ENCODE measurements at regions not wholly inside any gene's neighbourhood (a gene's known extent, or its start where the extent isn't known, plus 50 kb on each side); places are given as distances from the start of the nearest gene placed in this dataset.

DNA sequence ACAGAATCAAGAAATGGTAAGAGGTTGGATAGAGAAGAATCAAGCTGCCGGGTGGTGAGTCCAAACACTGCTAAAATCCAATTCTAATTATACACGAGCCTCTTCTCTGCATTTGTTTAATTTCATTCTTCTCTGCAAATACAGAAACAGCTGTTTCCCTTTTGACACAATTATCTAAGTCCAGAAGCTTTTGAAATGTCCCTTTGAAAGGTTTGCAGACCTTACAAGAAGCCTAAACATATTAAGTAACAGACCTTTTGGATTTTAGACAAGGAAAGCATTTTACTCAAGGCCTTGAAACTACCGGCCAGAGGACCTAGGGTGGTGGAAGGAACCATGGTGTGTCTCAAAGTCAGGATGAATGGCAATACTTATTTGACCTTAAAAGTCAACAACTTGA is 403.8 kb upstream of the ADAMTS9 start:
- H3K9me3 Mint-ChIP-seq, result peaks cover 13% of the 10 kb centered on the region
- TF ChIP-seq, protein P1, sequence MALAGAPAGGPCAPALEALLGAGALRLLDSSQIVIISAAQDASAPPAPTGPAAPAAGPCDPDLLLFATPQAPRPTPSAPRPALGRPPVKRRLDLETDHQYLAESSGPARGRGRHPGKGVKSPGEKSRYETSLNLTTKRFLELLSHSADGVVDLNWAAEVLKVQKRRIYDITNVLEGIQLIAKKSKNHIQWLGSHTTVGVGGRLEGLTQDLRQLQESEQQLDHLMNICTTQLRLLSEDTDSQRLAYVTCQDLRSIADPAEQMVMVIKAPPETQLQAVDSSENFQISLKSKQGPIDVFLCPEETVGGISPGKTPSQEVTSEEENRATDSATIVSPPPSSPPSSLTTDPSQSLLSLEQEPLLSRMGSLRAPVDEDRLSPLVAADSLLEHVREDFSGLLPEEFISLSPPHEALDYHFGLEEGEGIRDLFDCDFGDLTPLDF (CRISPR knock-in tag; IDR thresholded peaks at IDR 0.05), result no peak
- TF ChIP-seq HMGA2 (CRISPR knock-in tag; IDR thresholded peaks at IDR 0.05) (no peak), NR1H2 (CRISPR knock-in tag; IDR thresholded peaks at IDR 0.05) (no peak), ZNF317 (CRISPR knock-in tag; IDR thresholded peaks at IDR 0.05; ENCODE audit: borderline replicate concordance, low read depth) (no peak), ELF4 (CRISPR knock-in tag; IDR thresholded peaks at IDR 0.05; ENCODE audit: low read depth) (no peak)
- TF ChIP-seq, protein P2, sequence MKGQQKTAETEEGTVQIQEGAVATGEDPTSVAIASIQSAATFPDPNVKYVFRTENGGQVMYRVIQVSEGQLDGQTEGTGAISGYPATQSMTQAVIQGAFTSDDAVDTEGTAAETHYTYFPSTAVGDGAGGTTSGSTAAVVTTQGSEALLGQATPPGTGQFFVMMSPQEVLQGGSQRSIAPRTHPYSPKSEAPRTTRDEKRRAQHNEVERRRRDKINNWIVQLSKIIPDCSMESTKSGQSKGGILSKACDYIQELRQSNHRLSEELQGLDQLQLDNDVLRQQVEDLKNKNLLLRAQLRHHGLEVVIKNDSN (CRISPR knock-in tag; IDR thresholded peaks at IDR 0.05), result no peak
- ATAC-seq (no peak), DNase-seq (ENCODE audit: low spot score) (no peak)
- peaks cover 17% of the 10 kb centered on the region for H3K4me1 Mint-ChIP-seq
- H3K36me3 Mint-ChIP-seq, result peaks cover 4% of the 10 kb centered on the region; the same call in 1 of the 2 replicates
- H3K4me3 Mint-ChIP-seq, result no peak overlapping the region
- POLR2A ChIA-PET, result no interaction called here
- H3K27me3 Mint-ChIP-seq (ENCODE audit: low read depth), result no peaks in the 10 kb centered on the region
- H3K27ac Mint-ChIP-seq, result no peak overlapping the region
- CTCF ChIA-PET, result no interaction called here

DNA sequence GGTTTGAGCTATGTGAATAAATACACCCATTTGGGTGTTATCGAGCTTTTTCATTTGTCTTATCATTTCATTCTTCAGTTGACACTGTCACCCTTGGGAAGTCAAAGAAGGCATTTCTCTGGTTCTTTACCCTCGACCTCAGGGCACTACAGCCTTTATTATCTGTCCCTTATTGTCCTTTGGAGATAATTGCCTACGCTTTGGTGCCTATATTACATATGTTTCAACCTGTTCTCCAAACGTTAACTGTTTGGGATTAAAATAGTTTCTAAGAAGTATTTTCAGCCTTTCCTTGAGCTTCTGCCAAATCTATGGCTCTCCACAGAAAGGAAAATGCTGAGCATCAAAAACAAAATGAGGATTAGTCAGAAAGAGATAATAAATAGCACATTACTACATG is 395.4 kb upstream of the ADAMTS9 start:
- Mint-ChIP-seq H3K4me1 (peaks cover 12% of the 10 kb centered on the region), H3K27me3 (ENCODE audit: low read depth) (peaks cover 29% of the 10 kb centered on the region), H3K27ac (no peak overlapping the region), H3K4me3 (no peak overlapping the region), H3K36me3 (no peaks in the 10 kb centered on the region), H3K9me3 (no peaks in the 10 kb centered on the region)
- ChIA-PET POLR2A (no interaction called here), CTCF (interaction anchor here (0.6 to 1.5 kb wide), 5 partner anchors 87 to 553 kb away, joined by 3 to 4 read pairs (median 3); no protein-coding TSS in a partner anchor)
- TF ChIP-seq TEAD1 (CRISPR knock-in tag; IDR thresholded peaks at IDR 0.05) (no peak), MYBL2 (CRISPR knock-in tag; IDR thresholded peaks at IDR 0.05) (no peak), KAT7 (CRISPR knock-in tag; IDR thresholded peaks at IDR 0.05; ENCODE audit: borderline replicate concordance) (no peak), TEAD4 (CRISPR knock-in tag; IDR thresholded peaks at IDR 0.05) (no peak), ZNF416 (CRISPR knock-in tag; IDR thresholded peaks at IDR 0.05) (no peak), GABPB1 (CRISPR knock-in tag; IDR thresholded peaks at IDR 0.05) (no peak)
- ATAC-seq (no peak), DNase-seq (ENCODE audit: low spot score) (no peak)

DNA sequence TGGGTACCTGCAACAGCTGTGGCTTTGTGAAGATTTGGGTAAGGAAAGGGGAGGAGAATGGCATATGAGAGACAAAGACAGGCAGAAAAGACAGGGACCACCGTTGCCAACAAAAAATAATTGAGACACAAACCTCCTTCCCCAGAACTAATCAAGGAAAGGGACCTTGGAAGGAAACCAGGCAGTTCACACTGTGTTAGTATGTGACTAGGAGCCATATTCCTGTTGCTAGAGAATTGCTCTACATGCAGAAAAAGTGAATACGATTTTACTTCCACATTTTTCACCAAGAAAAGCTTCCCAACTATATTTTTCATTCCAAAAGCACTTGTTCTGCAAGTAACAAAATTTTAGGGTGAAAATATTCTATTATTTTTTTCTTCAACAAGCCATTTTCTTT is 393.7 kb upstream of the ADAMTS9 start:
- ATAC-seq (no peak), DNase-seq (ENCODE audit: low spot score) (no peak)
- peaks cover 36% of the 10 kb centered on the region for H3K27me3 Mint-ChIP-seq (ENCODE audit: low read depth)
- H3K4me3 Mint-ChIP-seq, result no peak overlapping the region
- peaks cover 9% of the 10 kb centered on the region for H3K9me3 Mint-ChIP-seq
- TF ChIP-seq ESRRA (CRISPR knock-in tag; IDR thresholded peaks at IDR 0.05; ENCODE audit: borderline replicate concordance) (no peak), RELA (CRISPR knock-in tag; IDR thresholded peaks at IDR 0.05; ENCODE audit: borderline replicate concordance) (no peak), ZNF317 (CRISPR knock-in tag; IDR thresholded peaks at IDR 0.05; ENCODE audit: borderline replicate concordance, low read depth) (no peak), PRRX2 (CRISPR knock-in tag; IDR thresholded peaks at IDR 0.05) (no peak), ZNF232 (CRISPR knock-in tag; IDR thresholded peaks at IDR 0.05) (no peak), MXD4 (CRISPR knock-in tag; IDR thresholded peaks at IDR 0.05; ENCODE audit: borderline replicate concordance) (no peak), CREB1 (CRISPR knock-in tag; IDR thresholded peaks at IDR 0.05) (no peak), FOXK1 (CRISPR knock-in tag; IDR thresholded peaks at IDR 0.05) (no peak), MYBL2 (CRISPR knock-in tag; IDR thresholded peaks at IDR 0.05) (no peak), NFE2L1 (CRISPR knock-in tag; IDR thresholded peaks at IDR 0.05) (no peak), RORB (CRISPR knock-in tag; IDR thresholded peaks at IDR 0.05) (no peak), TCF7 (CRISPR knock-in tag; IDR thresholded peaks at IDR 0.05; ENCODE audit: low read depth) (no peak), JAZF1 (CRISPR knock-in tag; IDR thresholded peaks at IDR 0.05) (no peak), SMAD3 (CRISPR knock-in tag; IDR thresholded peaks at IDR 0.05; ENCODE audit: borderline replicate concordance) (no peak), IRF2 (CRISPR knock-in tag; IDR thresholded peaks at IDR 0.05; ENCODE audit: borderline replicate concordance, low read depth) (no peak)
- TF ChIP-seq, protein P3, sequence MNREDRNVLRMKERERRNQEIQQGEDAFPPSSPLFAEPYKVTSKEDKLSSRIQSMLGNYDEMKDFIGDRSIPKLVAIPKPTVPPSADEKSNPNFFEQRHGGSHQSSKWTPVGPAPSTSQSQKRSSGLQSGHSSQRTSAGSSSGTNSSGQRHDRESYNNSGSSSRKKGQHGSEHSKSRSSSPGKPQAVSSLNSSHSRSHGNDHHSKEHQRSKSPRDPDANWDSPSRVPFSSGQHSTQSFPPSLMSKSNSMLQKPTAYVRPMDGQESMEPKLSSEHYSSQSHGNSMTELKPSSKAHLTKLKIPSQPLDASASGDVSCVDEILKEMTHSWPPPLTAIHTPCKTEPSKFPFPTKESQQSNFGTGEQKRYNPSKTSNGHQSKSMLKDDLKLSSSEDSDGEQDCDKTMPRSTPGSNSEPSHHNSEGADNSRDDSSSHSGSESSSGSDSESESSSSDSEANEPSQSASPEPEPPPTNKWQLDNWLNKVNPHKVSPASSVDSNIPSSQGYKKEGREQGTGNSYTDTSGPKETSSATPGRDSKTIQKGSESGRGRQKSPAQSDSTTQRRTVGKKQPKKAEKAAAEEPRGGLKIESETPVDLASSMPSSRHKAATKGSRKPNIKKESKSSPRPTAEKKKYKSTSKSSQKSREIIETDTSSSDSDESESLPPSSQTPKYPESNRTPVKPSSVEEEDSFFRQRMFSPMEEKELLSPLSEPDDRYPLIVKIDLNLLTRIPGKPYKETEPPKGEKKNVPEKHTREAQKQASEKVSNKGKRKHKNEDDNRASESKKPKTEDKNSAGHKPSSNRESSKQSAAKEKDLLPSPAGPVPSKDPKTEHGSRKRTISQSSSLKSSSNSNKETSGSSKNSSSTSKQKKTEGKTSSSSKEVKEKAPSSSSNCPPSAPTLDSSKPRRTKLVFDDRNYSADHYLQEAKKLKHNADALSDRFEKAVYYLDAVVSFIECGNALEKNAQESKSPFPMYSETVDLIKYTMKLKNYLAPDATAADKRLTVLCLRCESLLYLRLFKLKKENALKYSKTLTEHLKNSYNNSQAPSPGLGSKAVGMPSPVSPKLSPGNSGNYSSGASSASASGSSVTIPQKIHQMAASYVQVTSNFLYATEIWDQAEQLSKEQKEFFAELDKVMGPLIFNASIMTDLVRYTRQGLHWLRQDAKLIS (CRISPR knock-in tag; IDR thresholded peaks at IDR 0.05; ENCODE audit: borderline replicate concordance), result no peak
- TF ChIP-seq, protein P4, sequence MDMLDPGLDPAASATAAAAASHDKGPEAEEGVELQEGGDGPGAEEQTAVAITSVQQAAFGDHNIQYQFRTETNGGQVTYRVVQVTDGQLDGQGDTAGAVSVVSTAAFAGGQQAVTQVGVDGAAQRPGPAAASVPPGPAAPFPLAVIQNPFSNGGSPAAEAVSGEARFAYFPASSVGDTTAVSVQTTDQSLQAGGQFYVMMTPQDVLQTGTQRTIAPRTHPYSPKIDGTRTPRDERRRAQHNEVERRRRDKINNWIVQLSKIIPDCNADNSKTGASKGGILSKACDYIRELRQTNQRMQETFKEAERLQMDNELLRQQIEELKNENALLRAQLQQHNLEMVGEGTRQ (CRISPR knock-in tag; IDR thresholded peaks at IDR 0.05), result no peak
- TF ChIP-seq, protein P2 (CRISPR knock-in tag; IDR thresholded peaks at IDR 0.05), result no peak
- H3K36me3 Mint-ChIP-seq, result no peaks in the 10 kb centered on the region
- H3K27ac Mint-ChIP-seq, result no peak overlapping the region
- peaks cover 16% of the 10 kb centered on the region for H3K4me1 Mint-ChIP-seq
- ChIA-PET CTCF (no interaction called here), POLR2A (no interaction called here)

Measured in WTC11 (cell line).